ENCODE measurements at regions not wholly inside any gene's neighbourhood (a gene's known extent, or its start where the extent isn't known, plus 50 kb on each side); places are given as distances from the start of the nearest gene placed in this dataset.
"Not testable (repeated sequence)": the region's sequence is repeated elsewhere in the genome, so short reads cannot be mapped to it uniquely, and the experiment has no call there.

GRCh38 chr4:187883049-187883448, 112.5 kb upstream of the ZFP42 start:
- no peak for DNase-seq (ENCODE audit: low read depth)

GRCh38 chr4:187883836-187884475, 111.6 kb upstream of the ZFP42 start:
- DNase-seq (ENCODE audit: low read depth) = no peak

- DNase-seq (ENCODE audit: low read depth) = no peak
Observed at GRCh38 chr4:187887906-187888305, 107.7 kb upstream of the ZFP42 start.

- DNase-seq (ENCODE audit: low read depth) = no peak
Observed at GRCh38 chr4:187889651-187890050, 105.9 kb upstream of the ZFP42 start.

DNA sequence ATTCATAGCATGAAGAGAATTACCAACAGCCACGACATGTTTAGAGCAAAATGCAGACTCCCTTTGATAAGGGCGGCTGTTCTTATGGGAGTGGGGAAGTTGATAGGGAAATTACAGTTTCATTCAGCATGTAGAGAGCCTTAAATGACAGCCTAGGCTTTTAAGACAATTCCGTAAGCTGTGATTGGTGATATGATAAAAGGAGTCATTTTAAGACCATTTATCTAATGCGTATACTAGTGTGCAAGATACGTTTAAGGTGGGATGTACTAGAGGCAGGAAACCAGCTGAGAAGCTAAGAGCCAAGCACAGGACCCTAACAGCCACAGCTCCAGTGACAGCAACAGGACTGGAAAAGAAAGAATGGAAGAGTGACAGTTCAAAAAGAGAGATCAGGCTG, 102.2 kb upstream of the ZFP42 start:
- DNase-seq (ENCODE audit: low read depth) = no peak

GRCh38 chr4:187903106-187903505, 92.5 kb upstream of the ZFP42 start:
- DNase-seq (ENCODE audit: low read depth) = no peak

GRCh38 chr4:187903700-187904099, 91.9 kb upstream of the ZFP42 start:
- no peak for DNase-seq (ENCODE audit: low read depth)

DNA sequence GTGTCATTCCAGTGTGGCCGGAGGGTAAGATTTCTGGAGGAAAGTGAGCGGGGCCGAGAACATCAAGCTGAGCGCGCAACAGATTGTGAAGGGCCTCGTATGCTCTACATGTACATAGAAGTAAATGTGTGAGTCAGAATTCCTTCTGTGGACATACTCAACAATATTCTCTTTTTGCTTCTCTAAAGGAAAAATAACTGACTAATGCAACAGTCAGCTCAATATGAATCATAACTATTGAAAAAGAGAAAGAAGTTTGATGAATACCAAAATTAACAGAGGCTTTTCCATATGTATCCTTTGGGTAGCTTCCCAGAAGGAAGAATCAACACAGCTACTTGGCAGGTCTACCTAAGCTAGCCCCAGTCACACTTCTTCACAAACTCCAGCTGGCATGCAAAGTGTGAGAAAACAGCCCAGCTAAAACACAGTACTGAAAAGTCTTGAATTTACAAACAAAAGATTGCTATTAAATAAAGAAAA, 87.5 kb upstream of the ZFP42 start:
- DNase-seq (ENCODE audit: low read depth) = peak; percentile 81

- DNase-seq (ENCODE audit: low read depth) = no peak
Observed at GRCh38 chr4:187908731-187909130, 86.8 kb upstream of the ZFP42 start.

GRCh38 chr4:187910741-187911140, 84.8 kb upstream of the ZFP42 start:
- no peak for DNase-seq (ENCODE audit: low read depth)

- DNase-seq (ENCODE audit: low read depth) = not testable (repeated sequence)
Observed at GRCh38 chr4:187915406-187915805, 80.2 kb upstream of the ZFP42 start.

DNA sequence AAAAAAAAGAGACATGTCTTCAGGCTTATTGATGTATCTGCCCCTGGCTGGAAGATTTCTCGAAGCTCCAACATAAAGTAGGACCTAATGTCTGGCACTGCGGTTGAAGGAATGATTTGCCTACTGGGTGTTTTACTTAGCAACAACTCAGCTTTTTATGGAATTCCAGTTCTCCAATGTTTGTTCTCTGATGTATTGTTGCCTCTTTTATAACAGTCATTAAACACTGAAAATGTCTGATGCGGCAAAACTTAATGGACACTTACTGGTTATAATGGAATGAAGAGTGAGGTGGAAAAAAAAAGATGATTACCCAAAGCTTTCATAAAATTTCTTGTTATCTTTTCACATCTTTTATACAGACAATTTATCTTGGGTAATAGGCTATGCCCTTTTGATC, 75.6 kb upstream of the ZFP42 start:
- no peak for DNase-seq (ENCODE audit: low read depth)

- DNase-seq (ENCODE audit: low read depth) = no peak
Observed at GRCh38 chr4:187921946-187922623, 73.5 kb upstream of the ZFP42 start.

- DNase-seq (ENCODE audit: low read depth) = no peak
Observed at GRCh38 chr4:187929024-187929423, 66.5 kb upstream of the ZFP42 start.

DNA sequence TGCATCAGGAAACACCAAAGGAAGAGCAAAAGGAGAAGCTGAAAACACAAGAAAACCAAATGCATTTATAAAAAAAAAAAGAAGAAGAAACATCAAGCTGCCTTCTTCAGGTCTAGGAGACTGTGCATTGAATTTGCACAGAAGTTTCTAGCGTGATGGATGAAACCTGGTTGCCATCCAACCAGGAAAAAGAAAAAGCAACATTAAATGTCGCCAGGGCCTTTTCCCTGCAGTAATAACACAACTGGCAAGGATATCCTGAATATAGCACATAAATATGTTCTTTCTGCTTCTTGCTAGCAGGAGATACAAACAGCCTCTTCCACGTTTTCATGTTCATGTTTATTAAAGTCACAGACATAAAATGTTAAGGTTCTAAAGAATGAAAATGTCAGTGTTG, 60.8 kb upstream of the ZFP42 start:
- no peak for DNase-seq (ENCODE audit: low read depth)

DNA sequence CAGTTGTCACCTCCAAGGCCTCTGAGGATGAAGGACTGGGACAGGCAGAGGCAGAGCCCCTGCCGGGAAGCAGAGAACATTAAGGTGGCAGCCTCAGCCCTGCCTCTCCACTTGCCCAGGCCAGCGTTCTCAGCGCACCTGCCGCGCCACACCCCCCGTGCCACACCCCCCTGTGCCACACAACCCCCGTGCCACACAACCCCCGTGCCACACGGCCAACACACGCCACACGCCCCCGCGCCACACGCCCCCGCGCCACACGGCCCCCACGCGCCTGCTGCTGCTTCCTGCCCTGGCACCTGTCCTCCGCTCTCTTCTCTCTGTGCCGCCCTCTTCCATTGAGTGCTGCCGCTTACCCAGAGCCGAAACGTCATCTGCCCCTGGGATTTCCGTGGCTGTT, 58.0 kb upstream of the ZFP42 start:
- no peak for DNase-seq (ENCODE audit: low read depth)

- no peak for DNase-seq (ENCODE audit: low read depth)
Observed at GRCh38 chr4:187940299-187940698, 55.3 kb upstream of the ZFP42 start.

DNA sequence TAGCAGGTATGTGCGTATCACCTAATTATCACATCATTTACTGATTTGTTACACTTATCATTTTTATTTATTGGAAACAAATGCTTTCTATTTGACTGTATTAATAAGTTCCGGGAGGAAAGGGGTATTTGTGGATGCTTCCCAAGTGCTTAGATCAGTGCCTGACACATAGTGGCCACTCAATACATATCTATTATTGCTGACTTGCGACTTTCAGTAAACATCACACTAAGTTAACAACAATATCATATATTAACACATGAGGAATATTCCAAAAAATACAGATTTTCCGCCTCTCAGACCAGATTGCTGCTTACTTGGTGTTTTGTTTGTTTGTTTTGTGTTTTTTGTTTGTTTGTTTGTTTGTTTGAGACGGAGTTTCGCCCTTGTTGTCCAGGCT, 52.6 kb upstream of the ZFP42 start:
- DNase-seq (ENCODE audit: low read depth) = no peak

GRCh38 chr4:187944179-187944578, 51.4 kb upstream of the ZFP42 start:
- no peak for DNase-seq (ENCODE audit: low read depth)

Measured in HT1080 (cell line).